ENCODE measurements at regions not wholly inside any gene's neighbourhood (a gene's known extent, or its start where the extent isn't known, plus 50 kb on each side); places are given as distances from the start of the nearest gene placed in this dataset.
"Not testable (repeated sequence)": the region's sequence is repeated elsewhere in the genome, so short reads cannot be mapped to it uniquely, and the experiment has no call there.

- intact Hi-C loops (cut with DNase I): no loop called here
- no peak for DNase-seq
These were observed 298.7 kb upstream of the NCAM1 start for GRCh38 chr11:112662554-112662953.

- intact Hi-C loops (cut with DNase I): no loop called here
- peak in 1 of 10 donors; percentile 62 for DNase-seq
These were observed 297.1 kb upstream of the NCAM1 start for GRCh38 chr11:112663947-112664634.

GRCh38 chr11:112665291-112665690 lies 295.9 kb upstream of the NCAM1 start:
- DNase-seq: peak in 3 of 10 donors; percentile 20 to 64 (median 20)
- intact Hi-C loops (cut with DNase I): no loop called here

GRCh38 chr11:112666253-112666652 lies 295.0 kb upstream of the NCAM1 start:
- intact Hi-C loops (cut with DNase I): no loop called here
- DNase-seq: no peak

- intact Hi-C loops (cut with DNase I): no loop called here
- peak in 2 of 10 donors; percentile 45 to 73 for DNase-seq
These were observed 290.2 kb upstream of the NCAM1 start for GRCh38 chr11:112670806-112671570.

- intact Hi-C loops (cut with DNase I); DNase-seq: not testable (repeated sequence)
These were observed 287.8 kb upstream of the NCAM1 start for GRCh38 chr11:112673401-112673800.

- intact Hi-C loops (cut with DNase I): no loop called here
- no peak for DNase-seq
These were observed 276.1 kb upstream of the NCAM1 start for GRCh38 chr11:112685111-112685510.

GRCh38 chr11:112689851-112690250 lies 271.4 kb upstream of the NCAM1 start:
- intact Hi-C loops (cut with DNase I): no loop called here
- DNase-seq: no peak

GRCh38 chr11:112693781-112694180 lies 267.4 kb upstream of the NCAM1 start:
- intact Hi-C loops (cut with DNase I): no loop called here
- DNase-seq: peak in 1 of 10 donors; percentile 49

- intact Hi-C loops (cut with DNase I): no loop called here
- DNase-seq: peak in 1 of 10 donors; percentile 42
These were observed 267.0 kb upstream of the NCAM1 start for GRCh38 chr11:112694245-112694644.

GRCh38 chr11:112694813-112695212 lies 266.4 kb upstream of the NCAM1 start:
- no peak for DNase-seq
- intact Hi-C loops (cut with DNase I): loop anchor here (5.0 kb wide), 1 partner anchor 42 kb away; no protein-coding TSS in a partner anchor

- intact Hi-C loops (cut with DNase I): loop anchor here (5.0 kb wide), 1 partner anchor 40 kb away; no protein-coding TSS in a partner anchor
- peak; percentile 63 to 97 (median 78) for DNase-seq
These were observed 263.6 kb upstream of the NCAM1 start for GRCh38 chr11:112697391-112698178.

GRCh38 chr11:112705148-112705547 lies 256.1 kb upstream of the NCAM1 start:
- intact Hi-C loops (cut with DNase I): no loop called here
- no peak for DNase-seq

- no peak for DNase-seq
- intact Hi-C loops (cut with DNase I): no loop called here
These were observed 254.4 kb upstream of the NCAM1 start for GRCh38 chr11:112706863-112707262.

- intact Hi-C loops (cut with DNase I); DNase-seq: not testable (repeated sequence)
These were observed 246.9 kb upstream of the NCAM1 start for GRCh38 chr11:112714340-112714739.

GRCh38 chr11:112715056-112715455 lies 246.2 kb upstream of the NCAM1 start:
- DNase-seq: no peak
- intact Hi-C loops (cut with DNase I): no loop called here

- intact Hi-C loops (cut with DNase I): no loop called here
- DNase-seq: no peak
These were observed 242.7 kb upstream of the NCAM1 start for GRCh38 chr11:112718483-112718882.

- intact Hi-C loops (cut with DNase I): no loop called here
- no peak for DNase-seq
These were observed 241.3 kb upstream of the NCAM1 start for GRCh38 chr11:112719736-112720525.

GRCh38 chr11:112722148-112722547 lies 239.1 kb upstream of the NCAM1 start:
- no peak for DNase-seq
- intact Hi-C loops (cut with DNase I): no loop called here

GRCh38 chr11:112722876-112723275 lies 238.3 kb upstream of the NCAM1 start:
- intact Hi-C loops (cut with DNase I): no loop called here
- DNase-seq: no peak
